ENCODE measurements at regions not wholly inside any gene's neighbourhood (a gene's known extent, or its start where the extent isn't known, plus 50 kb on each side); places are given as distances from the start of the nearest gene placed in this dataset.

- no peaks in the 10 kb centered on the region for H3K4me1 ChIP-seq
- H3K4me3 ChIP-seq = no peak overlapping the region
- H3K27me3 ChIP-seq = no peaks in the 10 kb centered on the region
- no peak for TF ChIP-seq POLR2A (IDR thresholded peaks at IDR 0.05)
- TF ChIP-seq CTCF (IDR thresholded peaks at IDR 0.05) = no peak
- no peak for TF ChIP-seq POLR2AphosphoS5 (IDR thresholded peaks at IDR 0.05)
- no peak for TF ChIP-seq EP300 (IDR thresholded peaks at IDR 0.05; ENCODE audit: low read depth)
- WGBS, 2 donors (ENCODE audit: low coverage in 1 of 2) = 79 to 90% methylated on average over 2 to 3 of the region's 3 CpGs
- H3K36me3 ChIP-seq = no peaks in the 10 kb centered on the region
- intact Hi-C loops (cut with DNase I; ENCODE audit: low total_unique reads) = no loop called here
- H3K9me3 ChIP-seq = no peaks in the 10 kb centered on the region
- no peak overlapping the region for H3K27ac ChIP-seq
- in situ Hi-C loops (cut with MboI; ENCODE audit: low pct_ligation_motif_present in 1 of 4, low pct_unique_long_range_greater_than_20kb in 1 of 4, low sequenced_read_pairs in 3 of 4) = no loop called here
- no peak for DNase-seq
Measured at GRCh38 chr16:6562986-6563385, 769.7 kb upstream of the RBFOX1 start.

DNA sequence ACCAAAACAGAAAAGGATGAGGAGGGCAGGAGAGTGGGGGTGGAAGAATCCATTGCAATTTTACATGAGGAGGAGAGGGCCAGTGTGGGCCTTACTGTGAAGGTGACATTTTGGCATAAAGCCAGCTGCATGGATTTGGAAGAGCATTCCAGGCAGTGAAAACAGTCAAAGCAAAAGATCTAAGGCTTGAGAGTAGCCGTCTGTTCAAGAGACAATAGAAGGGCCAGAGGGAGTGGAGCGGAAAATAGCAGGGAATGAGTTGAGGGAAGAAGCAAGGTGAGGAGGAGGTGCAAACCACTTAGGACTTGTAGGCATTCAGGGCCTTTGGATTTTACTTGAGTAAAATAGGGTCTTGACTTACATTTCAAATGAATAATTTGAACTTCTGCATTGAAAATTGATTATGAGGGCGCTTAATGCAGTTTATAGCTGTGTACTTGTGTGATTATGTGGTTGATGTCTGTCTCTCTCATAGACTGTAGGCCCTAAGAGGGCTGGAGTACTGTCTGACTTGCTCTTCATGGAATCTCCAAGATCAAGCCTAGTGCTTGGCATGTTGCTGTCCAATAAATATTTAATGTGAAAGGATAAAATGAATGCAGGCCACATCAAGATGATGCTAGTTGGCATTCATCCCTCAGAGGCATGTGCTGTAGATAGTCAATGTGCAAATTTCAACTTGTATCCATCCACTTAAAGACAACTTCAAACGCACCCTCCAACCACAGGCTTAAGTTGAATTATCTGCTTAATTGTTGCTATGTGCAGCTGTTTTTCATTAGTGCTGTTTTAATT lies 772.1 kb upstream of the RBFOX1 start:
- TF ChIP-seq POLR2AphosphoS5 (IDR thresholded peaks at IDR 0.05) = no peak
- TF ChIP-seq POLR2A (IDR thresholded peaks at IDR 0.05) = no peak
- TF ChIP-seq CTCF (IDR thresholded peaks at IDR 0.05) = no peak
- no peak for TF ChIP-seq EP300 (IDR thresholded peaks at IDR 0.05; ENCODE audit: low read depth)
- in situ Hi-C loops (cut with MboI; ENCODE audit: low pct_ligation_motif_present in 1 of 4, low pct_unique_long_range_greater_than_20kb in 1 of 4, low sequenced_read_pairs in 3 of 4) (no loop called here), intact Hi-C loops (cut with DNase I; ENCODE audit: low total_unique reads) (no loop called here)
- H3K27ac ChIP-seq = no peak overlapping the region
- H3K9me3 ChIP-seq = no peaks in the 10 kb centered on the region
- no peaks in the 10 kb centered on the region for H3K36me3 ChIP-seq
- no peak for DNase-seq
- 56 to 68% methylated on average over 3 to 4 of the region's 4 CpGs for WGBS, 2 donors (ENCODE audit: low coverage in 1 of 2)
- H3K4me1 ChIP-seq = no peaks in the 10 kb centered on the region
- H3K4me3 ChIP-seq = no peak overlapping the region
- H3K27me3 ChIP-seq = no peaks in the 10 kb centered on the region

GRCh38 chr16:6558661-6559060 lies 774.0 kb upstream of the RBFOX1 start:
- intact Hi-C loops (cut with DNase I; ENCODE audit: low total_unique reads) (no loop called here), in situ Hi-C loops (cut with MboI; ENCODE audit: low pct_ligation_motif_present in 1 of 4, low pct_unique_long_range_greater_than_20kb in 1 of 4, low sequenced_read_pairs in 3 of 4) (no loop called here)
- DNase-seq = no peak
- WGBS, 2 donors (ENCODE audit: low coverage in 1 of 2) = 56% methylated on average over 5 to 7 of the region's 7 CpGs
- Histone ChIP-seq H3K27me3 (no peaks in the 10 kb centered on the region), H3K9me3 (no peaks in the 10 kb centered on the region), H3K27ac (no peak overlapping the region), H3K36me3 (no peaks in the 10 kb centered on the region), H3K4me1 (no peaks in the 10 kb centered on the region), H3K4me3 (no peak overlapping the region)
- no peak for TF ChIP-seq EP300 (IDR thresholded peaks at IDR 0.05; ENCODE audit: low read depth)
- no peak for TF ChIP-seq CTCF (IDR thresholded peaks at IDR 0.05)
- TF ChIP-seq POLR2AphosphoS5 (IDR thresholded peaks at IDR 0.05) = no peak
- no peak for TF ChIP-seq POLR2A (IDR thresholded peaks at IDR 0.05)

GRCh38 chr16:6558126-6558525 lies 774.5 kb upstream of the RBFOX1 start:
- DNase-seq = no peak
- H3K9me3 ChIP-seq = no peaks in the 10 kb centered on the region
- intact Hi-C loops (cut with DNase I; ENCODE audit: low total_unique reads) (no loop called here), in situ Hi-C loops (cut with MboI; ENCODE audit: low pct_ligation_motif_present in 1 of 4, low pct_unique_long_range_greater_than_20kb in 1 of 4, low sequenced_read_pairs in 3 of 4) (no loop called here)
- WGBS, 2 donors (ENCODE audit: low coverage in 1 of 2) = 50 to 55% methylated on average over 7 to 8 of the region's 8 CpGs
- no peaks in the 10 kb centered on the region for H3K27me3 ChIP-seq
- H3K4me3 ChIP-seq = no peak overlapping the region
- no peaks in the 10 kb centered on the region for H3K36me3 ChIP-seq
- H3K4me1 ChIP-seq = no peaks in the 10 kb centered on the region
- TF ChIP-seq POLR2A (IDR thresholded peaks at IDR 0.05) = no peak
- no peak for TF ChIP-seq EP300 (IDR thresholded peaks at IDR 0.05; ENCODE audit: low read depth)
- TF ChIP-seq POLR2AphosphoS5 (IDR thresholded peaks at IDR 0.05) = no peak
- no peak for TF ChIP-seq CTCF (IDR thresholded peaks at IDR 0.05)
- no peak overlapping the region for H3K27ac ChIP-seq

Measured in transverse colon (tissue), 4 donors.